Activated CD4-positive, alpha-beta memory T cell treated with anti-CD3 and anti-CD28 coated beads, Interleukin-2, amount 10 ng/mL, durations not matched to agents 7 days and 5 days (primary cell): ENCODE measurements at regions not wholly inside any gene's neighbourhood (a gene's known extent, or its start where the extent isn't known, plus 50 kb on each side); places are given as distances from the start of the nearest gene placed in this dataset.

ENCODE experiments used
- CTCF ChIA-PET: fragments of 350-600 bp; sonication (Branson Sonifier 250); formaldehyde crosslinking; loops from one replicate; lab custom pipeline; 2021; ENCODE audit warnings: antibody characterized with exemption, inconsistent platforms; lab: Charles Lee
- POLR2A ChIA-PET: fragments of 350-600 bp; sonication (Branson Sonifier 250); formaldehyde crosslinking; loops from one replicate; lab custom pipeline; 2021; ENCODE audit warnings: antibody characterized with exemption; lab: Charles Lee
- DNase-seq: peaks from one replicate; pipeline ENCODE4 v3.0.0-alpha.2; 2020
- H3K27ac Mint-ChIP-seq: one replicate; pipeline ENCODE4 v1.8.0; 2021; ENCODE audit warnings: mild to moderate bottlenecking, mixed read lengths
- H3K27me3 Mint-ChIP-seq: one replicate; pipeline ENCODE4 v1.8.0; 2021; ENCODE audit warnings: mixed read lengths
- H3K36me3 Mint-ChIP-seq: one replicate; pipeline ENCODE4 v1.8.0; 2021; ENCODE audit warnings: low read depth, mixed read lengths
- H3K4me1 Mint-ChIP-seq: one replicate; pipeline ENCODE4 v1.8.0; 2021; ENCODE audit warnings: mixed read lengths
- H3K4me3 Mint-ChIP-seq: one replicate; pipeline ENCODE4 v1.8.0; 2021; ENCODE audit warnings: mild to moderate bottlenecking, mixed read lengths
- H3K9me3 Mint-ChIP-seq: one replicate; pipeline ENCODE4 v1.8.0; 2021; ENCODE audit warnings: mixed read lengths

GRCh38 chr14:84856751-84857534 lies 673.0 kb upstream of the FLRT2 start:
- no peaks in the 10 kb centered on the region for H3K27me3 Mint-ChIP-seq
- no peak for DNase-seq
- ChIA-PET CTCF (no interaction called here), POLR2A (no interaction called here)
- no peaks in the 10 kb centered on the region for H3K4me1 Mint-ChIP-seq
- H3K9me3 Mint-ChIP-seq: peaks cover 19% of the 10 kb centered on the region
- H3K27ac Mint-ChIP-seq: no peak overlapping the region
- H3K36me3 Mint-ChIP-seq: no peaks in the 10 kb centered on the region
- no peak overlapping the region for H3K4me3 Mint-ChIP-seq

- Mint-ChIP-seq H3K27me3 (no peaks in the 10 kb centered on the region), H3K27ac (no peak overlapping the region), H3K9me3 (peaks cover 19% of the 10 kb centered on the region), H3K4me1 (no peaks in the 10 kb centered on the region), H3K36me3 (no peaks in the 10 kb centered on the region), H3K4me3 (no peak overlapping the region)
- ChIA-PET CTCF (no interaction called here), POLR2A (no interaction called here)
- DNase-seq: no peak
Observed at GRCh38 chr14:84857571-84857970, 672.4 kb upstream of the FLRT2 start.

GRCh38 chr14:84859116-84859515 lies 670.8 kb upstream of the FLRT2 start:
- ChIA-PET POLR2A (no interaction called here), CTCF (no interaction called here)
- Mint-ChIP-seq H3K4me1 (no peaks in the 10 kb centered on the region), H3K4me3 (no peak overlapping the region), H3K36me3 (no peaks in the 10 kb centered on the region), H3K27ac (no peak overlapping the region), H3K27me3 (no peaks in the 10 kb centered on the region), H3K9me3 (peaks cover 24% of the 10 kb centered on the region)
- DNase-seq: no peak

GRCh38 chr14:84864548-84865271 lies 665.2 kb upstream of the FLRT2 start:
- no peaks in the 10 kb centered on the region for H3K4me1 Mint-ChIP-seq
- ChIA-PET POLR2A (no interaction called here), CTCF (no interaction called here)
- no peak overlapping the region for H3K4me3 Mint-ChIP-seq
- no peak for DNase-seq
- no peaks in the 10 kb centered on the region for H3K36me3 Mint-ChIP-seq
- no peak overlapping the region for H3K27ac Mint-ChIP-seq
- no peaks in the 10 kb centered on the region for H3K27me3 Mint-ChIP-seq
- H3K9me3 Mint-ChIP-seq: peaks cover 16% of the 10 kb centered on the region

- no peaks in the 10 kb centered on the region for H3K4me1 Mint-ChIP-seq
- no peaks in the 10 kb centered on the region for H3K36me3 Mint-ChIP-seq
- H3K4me3 Mint-ChIP-seq: no peak overlapping the region
- no peaks in the 10 kb centered on the region for H3K27me3 Mint-ChIP-seq
- DNase-seq: no peak
- H3K27ac Mint-ChIP-seq: no peak overlapping the region
- ChIA-PET POLR2A (no interaction called here), CTCF (no interaction called here)
- H3K9me3 Mint-ChIP-seq: peaks cover 4% of the 10 kb centered on the region
Observed at GRCh38 chr14:84871734-84872133, 658.2 kb upstream of the FLRT2 start.

- ChIA-PET CTCF (no interaction called here), POLR2A (no interaction called here)
- no peaks in the 10 kb centered on the region for H3K4me1 Mint-ChIP-seq
- H3K4me3 Mint-ChIP-seq: no peak overlapping the region
- DNase-seq: no peak
- no peaks in the 10 kb centered on the region for H3K36me3 Mint-ChIP-seq
- no peaks in the 10 kb centered on the region for H3K27me3 Mint-ChIP-seq
- H3K9me3 Mint-ChIP-seq: peaks cover 8% of the 10 kb centered on the region
- no peak overlapping the region for H3K27ac Mint-ChIP-seq
Observed at GRCh38 chr14:84874436-84874835, 655.5 kb upstream of the FLRT2 start.

- Mint-ChIP-seq H3K27me3 (no peaks in the 10 kb centered on the region), H3K9me3 (peaks cover 8% of the 10 kb centered on the region), H3K27ac (no peak overlapping the region), H3K36me3 (no peaks in the 10 kb centered on the region), H3K4me1 (no peaks in the 10 kb centered on the region), H3K4me3 (no peak overlapping the region)
- POLR2A ChIA-PET: no interaction called here
- DNase-seq: no peak
- CTCF ChIA-PET: no interaction called here
Observed at GRCh38 chr14:84877061-84877460, 652.9 kb upstream of the FLRT2 start.

GRCh38 chr14:84882830-84883229 lies 647.1 kb upstream of the FLRT2 start:
- Mint-ChIP-seq H3K9me3 (peaks cover 8% of the 10 kb centered on the region), H3K27ac (no peak overlapping the region), H3K4me1 (no peaks in the 10 kb centered on the region), H3K27me3 (no peaks in the 10 kb centered on the region), H3K4me3 (no peak overlapping the region), H3K36me3 (no peaks in the 10 kb centered on the region)
- no peak for DNase-seq
- CTCF ChIA-PET: no interaction called here
- POLR2A ChIA-PET: no interaction called here

- CTCF ChIA-PET: no interaction called here
- Mint-ChIP-seq H3K4me1 (no peaks in the 10 kb centered on the region), H3K27me3 (no peaks in the 10 kb centered on the region)
Observed at GRCh38 chr14:84885061-84885460, 644.9 kb upstream of the FLRT2 start.

GRCh38 chr14:84891404-84891803 lies 638.5 kb upstream of the FLRT2 start:
- POLR2A ChIA-PET: no interaction called here
- no peak for DNase-seq
- H3K4me1 Mint-ChIP-seq: no peaks in the 10 kb centered on the region
- peaks cover 4% of the 10 kb centered on the region for H3K9me3 Mint-ChIP-seq
- CTCF ChIA-PET: no interaction called here
- no peaks in the 10 kb centered on the region for H3K27me3 Mint-ChIP-seq
- H3K27ac Mint-ChIP-seq: no peak overlapping the region
- no peak overlapping the region for H3K4me3 Mint-ChIP-seq
- no peaks in the 10 kb centered on the region for H3K36me3 Mint-ChIP-seq

More at GRCh38 chr14:84885061-84885460, 644.9 kb upstream of the FLRT2 start:
- DNase-seq: no peak
- POLR2A ChIA-PET: no interaction called here
- Mint-ChIP-seq H3K4me3 (no peak overlapping the region), H3K36me3 (no peaks in the 10 kb centered on the region), H3K9me3 (peaks cover 6% of the 10 kb centered on the region), H3K27ac (no peak overlapping the region)

GRCh38 chr14:84894254-84894653 lies 635.7 kb upstream of the FLRT2 start:
- Mint-ChIP-seq H3K4me3 (no peak overlapping the region), H3K4me1 (no peaks in the 10 kb centered on the region), H3K27ac (no peak overlapping the region), H3K9me3 (peaks cover 9% of the 10 kb centered on the region), H3K27me3 (no peaks in the 10 kb centered on the region), H3K36me3 (no peaks in the 10 kb centered on the region)
- ChIA-PET POLR2A (no interaction called here), CTCF (no interaction called here)
- DNase-seq: no peak

- no peaks in the 10 kb centered on the region for H3K27me3 Mint-ChIP-seq
- POLR2A ChIA-PET: no interaction called here
- CTCF ChIA-PET: no interaction called here
- H3K27ac Mint-ChIP-seq: no peak overlapping the region
- H3K4me1 Mint-ChIP-seq: no peaks in the 10 kb centered on the region
- DNase-seq: no peak
- H3K4me3 Mint-ChIP-seq: no peak overlapping the region
- no peaks in the 10 kb centered on the region for H3K36me3 Mint-ChIP-seq
- peaks cover 17% of the 10 kb centered on the region for H3K9me3 Mint-ChIP-seq
Observed at GRCh38 chr14:84922370-84922769, 607.6 kb upstream of the FLRT2 start.

- no peaks in the 10 kb centered on the region for H3K36me3 Mint-ChIP-seq
Observed at GRCh38 chr14:84926656-84927055, 603.3 kb upstream of the FLRT2 start.

More at GRCh38 chr14:84926656-84927055, 603.3 kb upstream of the FLRT2 start:
- H3K27ac Mint-ChIP-seq: no peak overlapping the region
- peaks cover 9% of the 10 kb centered on the region for H3K9me3 Mint-ChIP-seq
- DNase-seq: no peak
- no peaks in the 10 kb centered on the region for H3K4me1 Mint-ChIP-seq
- no peak overlapping the region for H3K4me3 Mint-ChIP-seq
- CTCF ChIA-PET: no interaction called here
- POLR2A ChIA-PET: no interaction called here
- no peaks in the 10 kb centered on the region for H3K27me3 Mint-ChIP-seq
